GM12878 (cell line): ENCODE measurements at regions not wholly inside any gene's neighbourhood (a gene's known extent, or its start where the extent isn't known, plus 50 kb on each side); places are given as distances from the start of the nearest gene placed in this dataset.

Experiments used
- ATAC-seq: fragments of 200-7000 bp; cut with Tn5 transposase; 3 replicates; pipeline ENCODE4 v1.9.1; 2020; ENCODE audit warnings: mild to moderate bottlenecking, moderate library complexity
- BruUV-seq: library from RNA; stranded (reverse); fragments of 400-500 nt; replicated peaks from 2 replicates; lab custom pipeline; 2021; lab: Mats Ljungman, UMichigan
- CTCF ChIA-PET: fragments of 300-600 bp; sonication (Branson Sonifier 250); formaldehyde crosslinking; extraction: SDS; loops from one replicate; lab custom pipeline; 2021; ENCODE audit warnings: inconsistent platforms; lab: Yijun Ruan, JAX
- POLR2A ChIA-PET: fragments of 350-600 bp; formaldehyde crosslinking; extraction: SDS; loops from one replicate; lab custom pipeline; 2021; ENCODE audit warnings: inconsistent platforms; lab: Charles Lee
- RAD21 ChIA-PET: fragments of 300-600 bp; sonication (Branson Sonifier 250); formaldehyde crosslinking; loops from one replicate; lab custom pipeline; 2023; ENCODE audit warnings: antibody characterized with exemption; ENCODE audit not compliant: unreplicated experiment; lab: Charles Lee
- SMC1A ChIA-PET: fragments of 300-600 bp; sonication (Branson Sonifier 250); formaldehyde crosslinking; loops from one replicate; lab custom pipeline; 2023; ENCODE audit not compliant: unreplicated experiment, uncharacterized antibody; lab: Charles Lee
- DNase-seq: peaks from one replicate; pipeline ENCODE4 v3.0.0-alpha.2; 2011; ENCODE audit warnings: low read depth, low spot score
- FAIRE-seq: peaks from 3 replicates; lab custom pipeline; 2011; peaks lifted over from hg19 to GRCh38; lab: Jason Lieb, UNC
- H2AFZ ChIP-seq: 2 replicates; pipeline ENCODE4 v1.6.0; 2011; ENCODE audit warnings: low read depth, low read length, control low read depth; ENCODE audit not compliant: control insufficient read depth
- H3K27ac ChIP-seq: 2 replicates; pipeline ENCODE4 v1.5.1; 2011; ENCODE audit warnings: control low read depth; ENCODE audit not compliant: control insufficient read depth, insufficient read depth
- H3K27me3 ChIP-seq, 2 experiments: replicated peaks in 1 of 2; 2 replicates each; pipeline versions ENCODE4 v1.6.0 to v1.6.1; 2011; ENCODE audit warnings: low read length in 1 of 2; ENCODE audit not compliant: control insufficient read depth in 2 of 2, insufficient read depth in 2 of 2
- H3K36me3 ChIP-seq, 2 experiments: 2 replicates each; pipeline ENCODE4 v1.5.1; 2011; ENCODE audit warnings: low read length in 1 of 2; ENCODE audit not compliant: control insufficient read depth in 2 of 2, insufficient read depth in 2 of 2
- H3K4me1 ChIP-seq: 2 replicates; pipeline ENCODE4 v1.6.1; 2011; ENCODE audit warnings: mild to moderate bottlenecking, low read length, moderate library complexity, mixed read lengths; ENCODE audit not compliant: control insufficient read depth, insufficient read depth
- H3K4me2 ChIP-seq: 2 replicates; pipeline ENCODE4 v1.6.0; 2011; ENCODE audit warnings: control low read depth; ENCODE audit not compliant: control insufficient read depth, insufficient read depth
- H3K4me3 ChIP-seq: fragments of 200-600 bp; sonication (generic); 2 replicates; pipeline ENCODE4 v1.5.1; 2016
- H3K79me2 ChIP-seq: 2 replicates; pipeline ENCODE4 v1.6.0; 2011; ENCODE audit warnings: low read length; ENCODE audit not compliant: control insufficient read depth, insufficient read depth
- H3K9ac ChIP-seq: 2 replicates; pipeline ENCODE4 v1.8.0; 2011; ENCODE audit warnings: low read length, control low read depth, mixed read lengths; ENCODE audit not compliant: control insufficient read depth, insufficient read depth
- H3K9me3 ChIP-seq: replicated peaks from 3 replicates; pipeline ENCODE4 v1.5.1; 2011; ENCODE audit warnings: mild to moderate bottlenecking, low read length; ENCODE audit not compliant: control insufficient read depth, insufficient read depth
- H4K20me1 ChIP-seq: 2 replicates; pipeline ENCODE4 v1.6.0; 2011; ENCODE audit not compliant: control insufficient read depth, insufficient read depth
- CHD4 ChIP-seq: fragments of 200-600 bp; sonication (generic); IDR thresholded peaks from 2 replicates; pipeline ENCODE4 v1.6.1; 2016; ENCODE audit warnings: mild to moderate bottlenecking
- MLLT1 ChIP-seq: fragments of 450-650 bp; IDR thresholded peaks from 2 replicates; pipeline ENCODE4 v1.6.1; 2016; ENCODE audit warnings: mild to moderate bottlenecking
- POLR2A ChIP-seq: IDR thresholded peaks from 2 replicates; pipeline ENCODE4 v1.6.1; 2011; ENCODE audit warnings: low read depth, mild to moderate bottlenecking, low read length
- RELB ChIP-seq: fragments of 450-650 bp; IDR thresholded peaks from 2 replicates; pipeline ENCODE4 v1.6.1; 2017; ENCODE audit warnings: low read depth, mild to moderate bottlenecking, moderate library complexity
- ZBED1 ChIP-seq: IDR thresholded peaks from 2 replicates; pipeline ENCODE4 v1.6.1; 2016; ENCODE audit warnings: borderline replicate concordance
- WGBS: methylation state at CpG from one replicate; pipeline ENCODE4 v1.1.6; 2016; ENCODE audit warnings: low lambda C conversion rate; ENCODE audit not compliant: insufficient replicate concordance, insufficient coverage; ENCODE audit errors: missing lambda C conversion rate; 5-methylcytosine and 5-hydroxymethylcytosine counted together
- in situ Hi-C: fragments of 300-500 bp; cut with MboI; formaldehyde crosslinking; loops from 9 replicates; pipeline ENCODE4 v1.14.3; 2018; ENCODE audit warnings: mixed read lengths
- intact Hi-C: fragments of 100-400 bp; cut with micrococcal nuclease; formaldehyde crosslinking; loops from one replicate; pipeline ENCODE4 v1.14.2; 2022; ENCODE audit not compliant: unreplicated experiment

DNA sequence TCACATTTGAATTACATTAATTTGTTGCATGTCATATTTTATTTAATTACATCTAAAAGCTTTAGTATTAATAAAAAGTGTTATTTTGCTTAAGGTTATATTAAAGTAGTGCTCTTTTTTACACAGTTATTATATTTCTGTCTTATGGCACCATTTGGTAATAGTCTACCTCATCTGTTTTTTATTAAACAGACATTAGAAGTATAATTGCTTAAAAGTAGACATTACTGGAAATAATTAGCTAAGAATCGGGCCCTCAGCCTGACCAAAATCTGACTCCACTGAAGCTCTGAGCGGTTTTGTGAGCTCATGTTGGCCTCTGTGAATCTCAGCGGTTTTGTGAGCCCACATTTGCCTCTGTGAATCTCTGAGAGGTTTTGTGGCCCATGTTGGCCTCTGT is 102.5 kb upstream of the SNTG2 start:
- H3K4me3 ChIP-seq = no peak overlapping the region
- FAIRE-seq = no peak
- in situ Hi-C loops = no loop called here

More for the DNA sequence above, 102.5 kb upstream of the SNTG2 start:
- ChIA-PET CTCF (interaction anchor here (0.6 kb wide), 1 partner anchor 133 kb away, joined by 3 read pairs; no protein-coding TSS in a partner anchor), RAD21 (no interaction called here), POLR2A (no interaction called here), SMC1A (interaction anchor here (1.7 kb wide), 1 partner anchor 133 kb away, joined by 7 read pairs; no protein-coding TSS in a partner anchor)
- intact Hi-C loops = no loop called here
- no peak overlapping the region for H3K27ac ChIP-seq
- no peaks in the 10 kb centered on the region for H4K20me1 ChIP-seq
- H3K79me2 ChIP-seq = no peaks in the 10 kb centered on the region
- WGBS = 13% methylated on average over 3 of the region's 3 CpGs
- ATAC-seq (no peak), DNase-seq (no peak)
- H3K36me3 ChIP-seq = no peaks in the 10 kb centered on the region
- H3K4me1 ChIP-seq = no peaks in the 10 kb centered on the region
- no TSS peak for BruUV-seq
- no peak overlapping the region for H3K4me2 ChIP-seq
- no peaks in the 10 kb centered on the region; the same call in 2 of the 3 replicates for H3K9me3 ChIP-seq
- H3K9ac ChIP-seq = no peak overlapping the region
- TF ChIP-seq POLR2A (no peak), CHD4 (no peak), MLLT1 (no peak), RELB (no peak), ZBED1 (no peak)
- TF ChIP-seq, all 136 proteins: peak for 0
- Histone ChIP-seq H2AFZ (no peak overlapping the region), H3K27me3 (no peaks in the 10 kb centered on the region)
